WTC11 (cell line): ENCODE measurements at regions not wholly inside any gene's neighbourhood (a gene's known extent, or its start where the extent isn't known, plus 50 kb on each side); places are given as distances from the start of the nearest gene placed in this dataset.
A peak's percentile ranks its signal among the peaks of the same experiment; 100 is the strongest.

Experiments
- ATAC-seq: fragments of 200-7000 bp; cut with Tn5 transposase; 2 replicates; pipeline ENCODE4 v1.10.0; 2021; ENCODE audit warnings: mild to moderate bottlenecking, moderate library complexity
- CTCF ChIA-PET: fragments of 300-600 bp; sonication (Branson Sonifier 250); formaldehyde crosslinking; loops from one replicate; lab custom pipeline; 2021; ENCODE audit warnings: antibody characterized with exemption; lab: Charles Lee
- POLR2A ChIA-PET: fragments of 350-600 bp; sonication (Branson Sonifier 250); formaldehyde crosslinking; loops from one replicate; lab custom pipeline; 2021; ENCODE audit warnings: antibody characterized with exemption; lab: Charles Lee
- DNase-seq: peaks from one replicate; pipeline ENCODE4 v3.0.0; 2021; ENCODE audit warnings: low spot score
- H3K27ac Mint-ChIP-seq: 2 replicates; pipeline ENCODE4 v1.8.0; 2021; ENCODE audit warnings: mixed read lengths
- H3K27me3 Mint-ChIP-seq: 2 replicates; pipeline ENCODE4 v1.8.0; 2021; ENCODE audit warnings: low read depth, mild to moderate bottlenecking, moderate library complexity, mixed read lengths
- H3K36me3 Mint-ChIP-seq: 2 replicates; pipeline ENCODE4 v1.8.0; 2021; ENCODE audit warnings: mixed read lengths
- H3K4me1 Mint-ChIP-seq: 2 replicates; pipeline ENCODE4 v1.8.0; 2022; ENCODE audit warnings: mixed read lengths
- H3K4me3 Mint-ChIP-seq: 2 replicates; pipeline ENCODE4 v1.8.0; 2021; ENCODE audit warnings: mild to moderate bottlenecking, moderate library complexity, mixed read lengths
- H3K9me3 Mint-ChIP-seq: 2 replicates; pipeline ENCODE4 v1.8.0; 2021; ENCODE audit warnings: mixed read lengths
- ATF1 ChIP-seq: sonication (generic); formaldehyde crosslinking; IDR thresholded peaks from 2 replicates; pipeline ENCODE4 v1.8.1; 2023; ENCODE audit warnings: mild to moderate bottlenecking, moderate library complexity, missing genetic modification reagents
- ATF6 ChIP-seq: sonication (generic); formaldehyde crosslinking; IDR thresholded peaks from 2 replicates; pipeline ENCODE4 v1.8.1; 2023; ENCODE audit warnings: mild to moderate bottlenecking, missing genetic modification reagents
- CBFB ChIP-seq: sonication (generic); formaldehyde crosslinking; IDR thresholded peaks from 2 replicates; pipeline ENCODE4 v1.8.1; 2022; ENCODE audit warnings: mild to moderate bottlenecking, low read depth, missing genetic modification reagents
- IRF2 ChIP-seq: sonication (generic); formaldehyde crosslinking; IDR thresholded peaks from 2 replicates; pipeline ENCODE4 v1.8.0; 2022; ENCODE audit warnings: low read depth, missing genetic modification reagents, borderline replicate concordance
- MAX ChIP-seq: sonication (generic); formaldehyde crosslinking; IDR thresholded peaks from 2 replicates; pipeline ENCODE4 v1.8.0; 2022; ENCODE audit warnings: mild to moderate bottlenecking, missing genetic modification reagents
- PRRX2 ChIP-seq: fragments of 250-450 bp; sonication (Bioruptor Pico); IDR thresholded peaks from 2 replicates; pipeline ENCODE4 v1.8.0; 2021; ENCODE audit warnings: mild to moderate bottlenecking
- ZNF232 ChIP-seq: sonication (generic); formaldehyde crosslinking; IDR thresholded peaks from 2 replicates; pipeline ENCODE4 v1.8.0; 2022; ENCODE audit warnings: mild to moderate bottlenecking, missing genetic modification reagents
- ZNF416 ChIP-seq: fragments of 250-450 bp; sonication (Bioruptor Pico); IDR thresholded peaks from 2 replicates; pipeline ENCODE4 v1.9.0; 2021; ENCODE audit warnings: mild to moderate bottlenecking, inconsistent platforms
- ZNF532 ChIP-seq: fragments of 250-450 bp; sonication (Bioruptor Pico); IDR thresholded peaks from 2 replicates; pipeline ENCODE4 v1.9.0; 2021; ENCODE audit warnings: mild to moderate bottlenecking, borderline replicate concordance
- TF ChIP-seq, protein P1 (sequence below): fragments of 250-450 bp; sonication (Bioruptor Pico); conservative IDR thresholded peaks from 2 replicates; pipeline ENCODE4 v1.9.0; 2021; ENCODE audit warnings: mild to moderate bottlenecking
- TF ChIP-seq, protein P2 (sequence below): sonication (generic); formaldehyde crosslinking; IDR thresholded peaks from 2 replicates; pipeline ENCODE4 v1.8.1; 2023; ENCODE audit warnings: mild to moderate bottlenecking, missing genetic modification reagents
- TF ChIP-seq, protein P3 (sequence below): sonication (generic); formaldehyde crosslinking; IDR thresholded peaks from 2 replicates; pipeline ENCODE4 v1.8.0; 2023; ENCODE audit warnings: missing genetic modification reagents

GRCh38 chr5:119808024-119808423, 178.7 kb downstream of the FAM170A start:
- peaks cover 14% of the 10 kb centered on the region for H3K9me3 Mint-ChIP-seq
- ATAC-seq = no peak
- H3K36me3 Mint-ChIP-seq = peaks cover 9% of the 10 kb centered on the region
- H3K4me1 Mint-ChIP-seq = peaks cover 11% of the 10 kb centered on the region
- no peak overlapping the region for H3K27ac Mint-ChIP-seq
- H3K27me3 Mint-ChIP-seq = no peaks in the 10 kb centered on the region
- POLR2A ChIA-PET = no interaction called here
- no peak for TF ChIP-seq ZNF232
- TF ChIP-seq ATF1 (CRISPR knock-in tag) = no peak
- TF ChIP-seq, protein P1, sequence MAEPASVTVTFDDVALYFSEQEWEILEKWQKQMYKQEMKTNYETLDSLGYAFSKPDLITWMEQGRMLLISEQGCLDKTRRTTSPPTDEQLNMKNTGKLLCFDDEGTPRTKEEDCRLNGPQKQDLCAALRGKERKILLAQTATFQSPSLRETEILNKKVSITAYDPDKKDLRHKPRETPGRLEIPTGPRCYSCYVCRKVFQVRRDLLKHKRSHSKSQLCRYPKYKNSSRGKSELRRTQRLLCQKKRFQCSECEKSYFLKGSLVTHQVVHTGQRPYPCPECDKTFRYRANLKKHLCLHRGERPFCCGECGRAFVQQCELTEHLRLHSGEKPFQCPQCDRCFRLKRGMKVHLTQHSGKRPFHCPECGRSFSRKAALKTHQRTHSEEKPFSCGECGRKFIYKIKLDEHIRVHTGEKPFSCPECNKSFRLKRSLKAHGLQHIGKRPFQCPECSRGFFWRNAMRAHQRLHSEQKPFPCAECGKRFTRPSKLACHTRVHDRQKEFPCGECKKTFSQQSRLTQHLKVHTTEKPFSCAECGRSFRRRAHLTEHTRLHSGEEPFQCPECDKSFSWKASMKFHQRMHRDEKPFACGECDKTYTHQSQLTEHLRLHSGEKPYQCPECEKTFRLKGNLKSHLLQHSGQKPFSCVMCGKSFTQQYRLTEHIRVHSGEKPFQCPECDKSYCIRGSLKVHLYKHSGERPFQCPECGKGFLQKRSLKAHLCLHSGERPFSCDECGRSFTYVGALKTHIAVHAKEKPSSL = no peak
- TF ChIP-seq, protein P2, sequence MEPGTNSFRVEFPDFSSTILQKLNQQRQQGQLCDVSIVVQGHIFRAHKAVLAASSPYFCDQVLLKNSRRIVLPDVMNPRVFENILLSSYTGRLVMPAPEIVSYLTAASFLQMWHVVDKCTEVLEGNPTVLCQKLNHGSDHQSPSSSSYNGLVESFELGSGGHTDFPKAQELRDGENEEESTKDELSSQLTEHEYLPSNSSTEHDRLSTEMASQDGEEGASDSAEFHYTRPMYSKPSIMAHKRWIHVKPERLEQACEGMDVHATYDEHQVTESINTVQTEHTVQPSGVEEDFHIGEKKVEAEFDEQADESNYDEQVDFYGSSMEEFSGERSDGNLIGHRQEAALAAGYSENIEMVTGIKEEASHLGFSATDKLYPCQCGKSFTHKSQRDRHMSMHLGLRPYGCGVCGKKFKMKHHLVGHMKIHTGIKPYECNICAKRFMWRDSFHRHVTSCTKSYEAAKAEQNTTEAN (CRISPR knock-in tag) = no peak
- TF ChIP-seq MAX (CRISPR knock-in tag) = no peak
- no peak for TF ChIP-seq ZNF532
- no peak for TF ChIP-seq PRRX2 (CRISPR knock-in tag)
- TF ChIP-seq CBFB (CRISPR knock-in tag) = no peak
- no peak overlapping the region for H3K4me3 Mint-ChIP-seq
- CTCF ChIA-PET = no interaction called here
- no peak for DNase-seq

DNA sequence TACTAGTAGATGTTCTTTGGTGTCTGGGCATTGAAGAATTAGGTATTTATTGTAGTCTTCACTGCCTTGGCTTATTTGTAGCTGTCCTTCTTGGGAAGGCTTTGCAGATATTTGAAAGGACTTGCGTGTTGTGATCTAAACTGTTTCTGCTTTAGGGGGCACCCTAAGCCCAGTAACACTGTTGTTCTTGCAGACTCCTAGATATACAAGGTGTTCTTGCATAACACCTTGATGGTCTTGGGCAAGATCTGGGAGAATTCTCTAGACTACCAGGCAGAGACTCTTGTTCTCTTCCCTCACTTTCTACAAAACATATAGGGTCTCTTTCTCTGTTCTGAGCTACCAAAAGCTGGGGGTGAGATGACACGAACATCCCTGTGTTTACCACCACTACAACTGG, 179.1 kb downstream of the FAM170A start:
- Mint-ChIP-seq H3K4me1 (peaks cover 11% of the 10 kb centered on the region), H3K27ac (no peak overlapping the region), H3K9me3 (peaks cover 14% of the 10 kb centered on the region), H3K4me3 (no peak overlapping the region), H3K27me3 (no peaks in the 10 kb centered on the region), H3K36me3 (peaks cover 9% of the 10 kb centered on the region)
- TF ChIP-seq ZNF416 (no peak), ATF6 (CRISPR knock-in tag) (no peak)
- TF ChIP-seq, protein P2 (CRISPR knock-in tag) = no peak
- ChIA-PET POLR2A (no interaction called here), CTCF (no interaction called here)
- DNase-seq (no peak), ATAC-seq (peak; percentile 41)

DNA sequence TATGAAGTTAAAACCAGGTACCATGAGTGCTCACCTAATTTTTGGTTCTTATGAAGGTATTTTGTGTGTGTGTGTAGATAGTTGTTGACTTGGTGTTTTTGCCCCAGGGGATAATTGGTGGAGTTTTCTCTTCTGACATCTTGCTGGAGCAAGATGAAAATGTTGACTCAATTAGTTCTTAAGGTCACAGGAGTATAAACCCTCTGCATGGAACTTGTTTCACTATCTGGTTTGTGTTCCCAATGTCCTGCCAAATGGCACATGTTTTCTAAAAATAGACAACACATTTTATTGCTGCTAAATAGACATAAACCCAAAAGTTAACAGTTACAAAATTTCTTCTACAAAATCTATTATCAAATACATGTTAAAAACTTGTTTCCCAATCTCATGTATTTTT, 180.9 kb downstream of the FAM170A start:
- CTCF ChIA-PET = no interaction called here
- ATAC-seq = no peak

More for the DNA sequence above, 180.9 kb downstream of the FAM170A start:
- no peaks in the 10 kb centered on the region for H3K27me3 Mint-ChIP-seq
- H3K27ac Mint-ChIP-seq = no peak overlapping the region
- no peak for DNase-seq
- no peak overlapping the region for H3K4me3 Mint-ChIP-seq
- POLR2A ChIA-PET = no interaction called here
- peaks cover 11% of the 10 kb centered on the region for H3K4me1 Mint-ChIP-seq
- peaks cover 14% of the 10 kb centered on the region for H3K9me3 Mint-ChIP-seq
- H3K36me3 Mint-ChIP-seq = peaks cover 9% of the 10 kb centered on the region
- no peak for TF ChIP-seq IRF2 (CRISPR knock-in tag)
- TF ChIP-seq, protein P3, sequence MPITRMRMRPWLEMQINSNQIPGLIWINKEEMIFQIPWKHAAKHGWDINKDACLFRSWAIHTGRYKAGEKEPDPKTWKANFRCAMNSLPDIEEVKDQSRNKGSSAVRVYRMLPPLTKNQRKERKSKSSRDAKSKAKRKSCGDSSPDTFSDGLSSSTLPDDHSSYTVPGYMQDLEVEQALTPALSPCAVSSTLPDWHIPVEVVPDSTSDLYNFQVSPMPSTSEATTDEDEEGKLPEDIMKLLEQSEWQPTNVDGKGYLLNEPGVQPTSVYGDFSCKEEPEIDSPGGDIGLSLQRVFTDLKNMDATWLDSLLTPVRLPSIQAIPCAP = no peak
